GM20000 (cell line): ENCODE measurements at regions not wholly inside any gene's neighbourhood (a gene's known extent, or its start where the extent isn't known, plus 50 kb on each side); places are given as distances from the start of the nearest gene placed in this dataset.

Experiments
- DNase-seq: peaks from one replicate; pipeline ENCODE4 v3.0.0; 2012; ENCODE audit warnings: low spot score
- CTCF ChIP-seq: IDR thresholded peaks from 2 replicates; pipeline ENCODE4 v1.5.1; 2012; ENCODE audit warnings: mild to moderate bottlenecking, control low read depth; ENCODE audit errors: extremely low read depth, missing control alignments

DNA sequence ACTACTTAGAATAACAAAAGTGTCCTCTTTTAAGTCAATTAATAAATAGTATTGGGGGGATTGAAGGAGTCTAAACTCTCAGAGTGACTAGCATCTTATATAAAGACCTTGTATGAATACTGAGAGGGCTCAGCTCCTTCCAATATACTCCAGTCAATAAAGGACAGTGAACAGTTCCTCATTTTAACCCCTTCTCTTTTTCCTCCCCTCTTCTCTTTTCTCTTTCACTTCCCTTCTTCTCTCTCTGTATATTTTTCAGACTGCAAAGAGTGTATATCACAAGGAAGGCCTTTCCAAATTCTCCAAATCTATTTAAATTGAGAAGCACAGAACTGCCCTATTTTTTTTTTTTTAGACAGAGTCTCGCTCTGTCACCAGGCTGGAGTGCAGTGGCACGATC, 99.5 kb downstream of the CD164 start:
- TF ChIP-seq CTCF: no peak
- DNase-seq: no peak

DNA sequence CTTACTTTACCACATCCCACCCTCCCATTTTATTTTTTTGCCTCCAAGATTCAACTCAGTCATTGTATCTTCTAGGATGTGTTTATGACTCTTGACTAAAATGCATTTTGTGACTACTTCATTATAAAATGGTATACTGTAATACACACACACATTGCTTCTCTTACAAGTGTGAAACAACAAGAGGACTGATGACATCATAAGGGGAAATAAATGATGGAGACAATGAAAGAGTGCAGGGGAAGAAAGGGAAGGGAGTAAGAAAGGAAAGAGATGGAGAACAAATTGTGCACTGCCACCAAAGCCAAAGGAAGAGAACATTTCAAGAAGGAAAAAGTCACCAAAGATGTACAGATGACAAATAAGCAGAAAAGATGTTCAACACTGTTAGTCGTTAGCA, 102.6 kb downstream of the CD164 start:
- no peak for TF ChIP-seq CTCF
- DNase-seq: no peak

DNA sequence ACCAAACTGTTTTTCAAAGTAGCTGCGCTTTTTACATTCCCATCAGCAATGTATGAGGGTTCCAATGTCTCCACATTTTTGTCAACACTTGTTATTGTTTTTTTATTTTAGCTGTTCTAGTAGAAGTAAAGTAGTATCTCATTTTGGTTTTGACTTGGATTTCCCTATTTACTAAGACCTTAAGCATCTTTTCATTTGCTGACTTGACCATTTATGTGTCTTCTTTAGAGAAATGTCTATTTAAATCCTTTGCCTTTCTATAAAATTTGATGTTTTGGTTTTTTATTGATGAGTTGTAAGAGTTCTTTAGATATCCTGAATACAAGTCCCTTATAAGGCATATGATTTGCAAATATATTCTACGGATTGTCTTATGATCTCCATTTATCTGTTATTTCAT, 110.6 kb downstream of the CD164 start:
- no peak for DNase-seq
- TF ChIP-seq CTCF: no peak

GRCh38 chr6:109269953-109270517, 112.2 kb downstream of the CD164 start:
- TF ChIP-seq CTCF: no peak

DNA sequence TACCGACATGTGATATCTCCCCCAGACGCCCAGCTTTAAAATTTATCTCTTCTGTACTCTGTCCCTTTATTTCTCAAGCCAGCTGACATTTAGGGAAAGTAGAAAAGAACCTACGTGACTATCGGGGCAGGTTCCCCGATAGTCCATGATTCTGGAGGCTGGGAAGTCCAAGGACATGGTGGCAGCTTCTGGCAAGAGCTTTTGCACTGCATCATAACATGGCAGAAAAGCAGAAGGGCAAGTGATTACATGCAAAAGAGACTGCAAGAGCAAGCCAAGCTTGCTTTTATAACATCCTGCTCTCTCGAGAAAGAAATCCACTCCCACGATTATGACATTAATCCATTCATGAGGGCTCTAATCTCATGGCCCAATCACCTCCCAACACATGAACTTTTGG, 113.2 kb downstream of the CD164 start:
- no peak for TF ChIP-seq CTCF
- no peak for DNase-seq

More at GRCh38 chr6:109269953-109270517, 112.2 kb downstream of the CD164 start:
- no peak for DNase-seq

DNA sequence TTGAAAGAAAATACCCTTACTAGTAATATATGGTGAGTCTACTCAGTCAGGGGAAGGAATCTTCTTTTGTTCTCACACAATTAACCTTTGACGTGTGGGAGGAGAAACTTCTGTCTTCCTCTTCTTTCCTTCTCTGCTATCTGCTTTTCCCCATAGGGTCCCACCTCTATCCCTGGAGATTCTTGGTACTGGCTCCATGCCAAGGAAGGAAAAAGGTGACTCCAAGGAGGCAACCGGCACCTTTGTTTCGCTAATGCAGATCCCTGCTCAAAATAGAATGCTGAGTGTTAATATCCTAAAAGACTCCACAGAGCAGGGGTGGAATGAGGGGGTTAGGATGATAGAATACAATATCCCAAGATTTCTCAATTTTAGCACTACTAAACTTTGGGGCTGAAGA, 116.7 kb downstream of the CD164 start:
- no peak for DNase-seq
- TF ChIP-seq CTCF: no peak

DNA sequence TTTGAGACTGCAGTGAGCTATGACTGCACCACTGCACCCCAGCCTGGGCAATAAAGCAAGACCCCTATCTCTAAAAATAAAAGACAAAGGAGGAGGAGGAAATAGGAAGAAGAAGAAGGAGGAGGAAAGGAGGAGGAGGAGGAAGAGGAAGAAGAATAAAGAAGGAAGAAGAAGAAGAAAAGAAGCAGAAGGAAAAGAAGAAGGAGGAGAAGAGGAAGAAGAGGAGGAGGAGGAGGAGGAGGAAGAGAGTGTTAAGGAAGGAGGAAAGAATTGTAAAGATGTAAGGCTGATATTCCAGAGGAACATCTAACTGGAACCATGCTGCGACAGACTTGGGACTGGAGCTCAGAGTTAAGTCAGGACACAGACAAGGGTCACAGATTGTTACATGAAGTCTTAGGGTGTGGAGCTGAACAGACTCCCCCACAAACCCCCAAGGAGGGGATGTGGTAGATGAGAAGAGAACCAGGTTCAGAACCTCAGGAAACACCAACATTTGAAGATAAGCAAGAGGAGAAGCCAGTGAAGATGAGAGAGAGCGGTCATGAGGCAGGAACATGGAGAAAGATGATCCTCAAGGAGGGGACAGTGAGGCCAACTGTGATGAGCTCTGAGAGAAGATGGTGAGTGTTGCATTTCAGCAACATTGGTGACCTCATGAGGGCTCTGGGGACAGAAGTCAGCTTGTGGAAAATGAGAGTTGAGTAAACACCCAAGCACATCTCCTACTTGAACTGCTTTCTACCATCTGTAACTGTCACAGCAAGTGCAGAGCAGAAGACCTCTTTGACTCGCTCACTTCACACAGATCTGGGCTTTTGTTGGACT, 118.2 kb downstream of the CD164 start:
- DNase-seq: no peak
- no peak for TF ChIP-seq CTCF
